Neutrophil (primary cell): ENCODE measurements at regions not wholly inside any gene's neighbourhood (a gene's known extent, or its start where the extent isn't known, plus 50 kb on each side); places are given as distances from the start of the nearest gene placed in this dataset.

Experiments
- H3K27ac ChIP-seq: fragments of 200-600 bp; sonication (generic); 2 replicates; pipeline ENCODE4 v1.5.1; 2016; ENCODE audit warnings: mild to moderate bottlenecking, moderate library complexity
- H3K27me3 ChIP-seq: fragments of 200-600 bp; sonication (generic); 2 replicates; pipeline ENCODE4 v1.6.0; 2016; ENCODE audit warnings: mild to moderate bottlenecking
- H3K36me3 ChIP-seq: fragments of 200-600 bp; sonication (generic); 2 replicates; pipeline ENCODE4 v1.5.1; 2017
- H3K4me1 ChIP-seq, 2 experiments: fragments of 200-600 bp in 1 of 2; sonication (generic) in 1 of 2; 1 replicate in 1 of 2; 2 replicates in 1 of 2; pipeline versions ENCODE4 v1.5.1 to v1.6.1; 2013 to 2016; ENCODE audit warnings: low read depth in 1 of 2, low read length in 1 of 2, mild to moderate bottlenecking in 1 of 2, moderate library complexity in 1 of 2; ENCODE audit not compliant: control insufficient read depth in 1 of 2, insufficient read depth in 1 of 2
- H3K4me3 ChIP-seq, 2 experiments: fragments of 200-600 bp in 1 of 2; sonication (generic) in 1 of 2; 1 replicate in 1 of 2; 2 replicates in 1 of 2; pipeline ENCODE4 v1.5.1; 2013 to 2016; ENCODE audit warnings: low read depth in 1 of 2, low read length in 1 of 2, mild to moderate bottlenecking in 1 of 2, moderate library complexity in 1 of 2
- H3K9me3 ChIP-seq: fragments of 200-600 bp; sonication (generic); 2 replicates; pipeline ENCODE4 v1.5.1; 2016
- TF ChIP-seq, protein P1 (sequence below): fragments of 200-600 bp; sonication (generic); IDR thresholded peaks from 2 replicates; pipeline ENCODE4 v1.5.1; 2016; ENCODE audit warnings: antibody characterized with exemption

DNA sequence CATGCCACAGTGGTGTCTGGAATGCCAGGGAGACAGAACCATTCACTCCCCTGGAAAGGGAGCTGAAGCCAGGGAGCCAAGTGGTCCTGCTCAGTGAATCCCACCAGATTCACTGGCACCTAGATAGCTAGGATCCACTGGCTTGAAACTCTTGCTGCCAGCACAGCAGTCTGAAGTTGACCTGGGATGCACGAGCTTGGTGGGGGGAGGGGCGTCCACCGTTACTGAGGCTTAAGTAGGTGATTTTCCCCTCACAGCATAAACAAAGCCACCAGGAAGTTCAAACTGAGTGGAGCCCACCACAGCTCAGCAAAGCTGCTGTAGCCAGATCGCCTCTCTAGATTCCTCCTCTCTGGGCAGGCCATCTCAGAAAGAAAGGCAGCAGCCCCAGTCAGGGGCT, 413.3 kb downstream of the PRDM5 start:
- H3K36me3 ChIP-seq: no peaks in the 10 kb centered on the region
- TF ChIP-seq, protein P1, sequence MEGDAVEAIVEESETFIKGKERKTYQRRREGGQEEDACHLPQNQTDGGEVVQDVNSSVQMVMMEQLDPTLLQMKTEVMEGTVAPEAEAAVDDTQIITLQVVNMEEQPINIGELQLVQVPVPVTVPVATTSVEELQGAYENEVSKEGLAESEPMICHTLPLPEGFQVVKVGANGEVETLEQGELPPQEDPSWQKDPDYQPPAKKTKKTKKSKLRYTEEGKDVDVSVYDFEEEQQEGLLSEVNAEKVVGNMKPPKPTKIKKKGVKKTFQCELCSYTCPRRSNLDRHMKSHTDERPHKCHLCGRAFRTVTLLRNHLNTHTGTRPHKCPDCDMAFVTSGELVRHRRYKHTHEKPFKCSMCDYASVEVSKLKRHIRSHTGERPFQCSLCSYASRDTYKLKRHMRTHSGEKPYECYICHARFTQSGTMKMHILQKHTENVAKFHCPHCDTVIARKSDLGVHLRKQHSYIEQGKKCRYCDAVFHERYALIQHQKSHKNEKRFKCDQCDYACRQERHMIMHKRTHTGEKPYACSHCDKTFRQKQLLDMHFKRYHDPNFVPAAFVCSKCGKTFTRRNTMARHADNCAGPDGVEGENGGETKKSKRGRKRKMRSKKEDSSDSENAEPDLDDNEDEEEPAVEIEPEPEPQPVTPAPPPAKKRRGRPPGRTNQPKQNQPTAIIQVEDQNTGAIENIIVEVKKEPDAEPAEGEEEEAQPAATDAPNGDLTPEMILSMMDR: no peak
- H3K4me1 ChIP-seq: no peaks in the 10 kb centered on the region
- no peaks in the 10 kb centered on the region for H3K9me3 ChIP-seq
- H3K27me3 ChIP-seq: no peaks in the 10 kb centered on the region
- H3K27ac ChIP-seq: no peak overlapping the region
- H3K4me3 ChIP-seq: no peak overlapping the region

DNA sequence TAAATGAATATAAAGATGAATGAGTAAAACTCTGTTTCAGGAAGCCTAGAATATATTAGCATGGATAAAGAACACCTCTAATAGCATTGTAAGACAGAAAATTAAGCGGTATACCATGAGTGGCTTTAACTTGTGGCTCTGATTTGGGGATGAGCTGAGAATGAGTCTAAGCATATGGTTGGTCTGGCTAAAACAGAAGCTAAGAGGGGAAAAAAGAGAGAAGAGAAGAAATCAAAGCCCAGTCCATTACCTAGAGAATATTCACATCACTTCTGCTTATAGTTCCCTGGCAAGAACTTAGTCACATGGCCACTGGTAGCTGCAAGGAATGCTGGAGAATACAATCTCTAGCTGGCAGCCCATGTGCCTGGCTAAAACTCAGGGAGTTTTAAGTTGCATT, 414.5 kb downstream of the PRDM5 start:
- TF ChIP-seq, protein P1: no peak
- Histone ChIP-seq H3K36me3 (no peaks in the 10 kb centered on the region), H3K27ac (no peak overlapping the region), H3K4me3 (no peak overlapping the region), H3K4me1 (no peaks in the 10 kb centered on the region), H3K27me3 (no peaks in the 10 kb centered on the region), H3K9me3 (no peaks in the 10 kb centered on the region)

DNA sequence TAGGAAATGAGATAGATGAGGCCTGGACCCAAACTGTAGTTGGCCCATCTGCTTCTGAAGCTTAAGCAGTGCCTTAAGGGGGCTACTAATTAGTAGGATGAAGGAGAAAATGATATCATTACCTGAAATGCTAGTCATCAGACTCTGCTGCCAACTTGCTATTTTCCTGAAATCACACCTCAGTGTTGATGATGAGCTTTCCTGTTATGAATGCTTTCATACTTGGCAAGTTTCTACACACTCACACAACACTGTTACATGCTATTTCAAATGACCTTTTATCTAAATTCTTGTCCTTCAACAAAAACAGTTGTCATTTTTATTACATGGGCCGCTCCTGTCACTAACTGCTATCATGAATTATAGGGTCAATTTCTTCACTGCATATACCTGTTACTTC, 416.0 kb downstream of the PRDM5 start:
- Histone ChIP-seq H3K4me1 (no peaks in the 10 kb centered on the region), H3K36me3 (no peaks in the 10 kb centered on the region), H3K4me3 (no peak overlapping the region), H3K9me3 (no peaks in the 10 kb centered on the region), H3K27ac (no peak overlapping the region), H3K27me3 (no peaks in the 10 kb centered on the region)
- TF ChIP-seq, protein P1: no peak

- Histone ChIP-seq H3K9me3 (no peaks in the 10 kb centered on the region), H3K27me3 (no peaks in the 10 kb centered on the region), H3K27ac (no peak overlapping the region), H3K4me3 (no peak overlapping the region), H3K36me3 (no peaks in the 10 kb centered on the region), H3K4me1 (no peaks in the 10 kb centered on the region)
- TF ChIP-seq, protein P1: no peak
Measured at GRCh38 chr4:120498678-120499077, 423.8 kb downstream of the PRDM5 start.

- Histone ChIP-seq H3K27me3 (no peaks in the 10 kb centered on the region), H3K36me3 (no peaks in the 10 kb centered on the region), H3K4me1 (no peaks in the 10 kb centered on the region), H3K9me3 (no peaks in the 10 kb centered on the region), H3K27ac (no peak overlapping the region), H3K4me3 (no peak overlapping the region)
- TF ChIP-seq, protein P1: no peak
Measured at GRCh38 chr4:120491481-120491880, 424.8 kb upstream of the MAD2L1 start.

- Histone ChIP-seq H3K4me1 (no peaks in the 10 kb centered on the region), H3K27ac (no peak overlapping the region), H3K9me3 (no peaks in the 10 kb centered on the region), H3K27me3 (no peaks in the 10 kb centered on the region), H3K36me3 (no peaks in the 10 kb centered on the region), H3K4me3 (no peak overlapping the region)
- TF ChIP-seq, protein P1: no peak
Measured at GRCh38 chr4:120481756-120482155, 415.1 kb upstream of the MAD2L1 start.
